NCI-H2196 (cell line): ENCODE measurements at regions not wholly inside any gene's neighbourhood (a gene's known extent, or its start where the extent isn't known, plus 50 kb on each side); places are given as distances from the start of the nearest gene placed in this dataset.
"Not testable (repeated sequence)": the region's sequence is repeated elsewhere in the genome, so short reads cannot be mapped to it uniquely, and the experiment has no call there.

Experiments
- DNase-seq: peaks from one replicate; lab custom pipeline; 2025; ENCODE audit not compliant: unreplicated experiment; lab: John Stamatoyannopoulos, UW

- DNase-seq = no peak
Observed at GRCh38 chr7:20519645-20520044, 95.8 kb upstream of the ABCB5 start.

- DNase-seq = no peak
Observed at GRCh38 chr7:20520530-20520929, 94.9 kb upstream of the ABCB5 start.

- no peak for DNase-seq
Observed at GRCh38 chr7:20521243-20521642, 94.2 kb upstream of the ABCB5 start.

GRCh38 chr7:20529260-20529659, 86.2 kb upstream of the ABCB5 start:
- DNase-seq = no peak

GRCh38 chr7:20532890-20533289, 82.6 kb upstream of the ABCB5 start:
- no peak for DNase-seq

GRCh38 chr7:20534543-20534942, 80.9 kb upstream of the ABCB5 start:
- DNase-seq = no peak

GRCh38 chr7:20535541-20535940, 79.9 kb upstream of the ABCB5 start:
- no peak for DNase-seq

- no peak for DNase-seq
Observed at GRCh38 chr7:20539201-20539600, 76.3 kb upstream of the ABCB5 start.

GRCh38 chr7:20541608-20542349, 73.7 kb upstream of the ABCB5 start:
- DNase-seq = no peak

- DNase-seq = no peak
Observed at GRCh38 chr7:20542594-20542993, 72.9 kb upstream of the ABCB5 start.

- no peak for DNase-seq
Observed at GRCh38 chr7:20543500-20543899, 72.0 kb upstream of the ABCB5 start.

- no peak for DNase-seq
Observed at GRCh38 chr7:20545016-20545415, 70.5 kb upstream of the ABCB5 start.

- not testable (repeated sequence) for DNase-seq
Observed at GRCh38 chr7:20546958-20547357, 68.5 kb upstream of the ABCB5 start.

GRCh38 chr7:20554072-20554471, 61.4 kb upstream of the ABCB5 start:
- DNase-seq = no peak

GRCh38 chr7:20556091-20556490, 59.4 kb upstream of the ABCB5 start:
- DNase-seq = no peak

GRCh38 chr7:20557116-20557515, 58.4 kb upstream of the ABCB5 start:
- no peak for DNase-seq

- DNase-seq = no peak
Observed at GRCh38 chr7:20558963-20559716, 56.3 kb upstream of the ABCB5 start.

GRCh38 chr7:20559883-20560282, 55.6 kb upstream of the ABCB5 start:
- no peak for DNase-seq

GRCh38 chr7:20560325-20561180, 54.9 kb upstream of the ABCB5 start:
- DNase-seq = no peak

- no peak for DNase-seq
Observed at GRCh38 chr7:20561466-20561865, 54.0 kb upstream of the ABCB5 start.

- DNase-seq = no peak
Observed at GRCh38 chr7:20561908-20562307, 53.6 kb upstream of the ABCB5 start.

- no peak for DNase-seq
Observed at GRCh38 chr7:20562461-20562860, 53.0 kb upstream of the ABCB5 start.
